ENCODE measurements at regions not wholly inside any gene's neighbourhood (a gene's known extent, or its start where the extent isn't known, plus 50 kb on each side); places are given as distances from the start of the nearest gene placed in this dataset.

- TF ChIP-seq EZH2phosphoT487 (IDR thresholded peaks at IDR 0.05) (no peak), EZH2 (IDR thresholded peaks at IDR 0.05) (no peak)
These were observed 72.9 kb upstream of the ATP2C1 start for GRCh38 chr3:130820976-130821375.

All from neural progenitor cell (in vitro differentiated cells).